Liver (tissue), 3 donors: ENCODE measurements at regions not wholly inside any gene's neighbourhood (a gene's known extent, or its start where the extent isn't known, plus 50 kb on each side); places are given as distances from the start of the nearest gene placed in this dataset.

ENCODE experiments used
- CTCF ChIP-seq: fragments of 150-350 bp; IDR thresholded peaks from 2 replicates; pipeline ENCODE4 v1.5.1; 2017; ENCODE audit warnings: improper control_type of control experiment, low read depth, low read length; ENCODE audit not compliant: missing input control
- NR2F2 ChIP-seq: IDR thresholded peaks from 2 replicates; pipeline ENCODE4 v1.6.1; 2016; ENCODE audit warnings: antibody characterized with exemption
- RAD21 ChIP-seq, 2 donors: IDR thresholded peaks; 2 replicates each; pipeline ENCODE4 v1.6.1; 2016; ENCODE audit warnings: antibody characterized with exemption in 2 of 2, mild to moderate bottlenecking in 2 of 2
- REST ChIP-seq: IDR thresholded peaks from 2 replicates; pipeline ENCODE4 v1.6.1; 2016; ENCODE audit warnings: antibody characterized with exemption, mild to moderate bottlenecking
- TAF1 ChIP-seq: conservative IDR thresholded peaks from 2 replicates; pipeline ENCODE4 v1.6.1; 2016; ENCODE audit warnings: antibody characterized with exemption, mild to moderate bottlenecking
- TF ChIP-seq, protein P1 (sequence below): IDR thresholded peaks from 2 replicates; pipeline ENCODE4 v1.6.1; 2016; ENCODE audit warnings: antibody characterized with exemption
- donor health status: healthy.
- donor health status: healthy.

DNA sequence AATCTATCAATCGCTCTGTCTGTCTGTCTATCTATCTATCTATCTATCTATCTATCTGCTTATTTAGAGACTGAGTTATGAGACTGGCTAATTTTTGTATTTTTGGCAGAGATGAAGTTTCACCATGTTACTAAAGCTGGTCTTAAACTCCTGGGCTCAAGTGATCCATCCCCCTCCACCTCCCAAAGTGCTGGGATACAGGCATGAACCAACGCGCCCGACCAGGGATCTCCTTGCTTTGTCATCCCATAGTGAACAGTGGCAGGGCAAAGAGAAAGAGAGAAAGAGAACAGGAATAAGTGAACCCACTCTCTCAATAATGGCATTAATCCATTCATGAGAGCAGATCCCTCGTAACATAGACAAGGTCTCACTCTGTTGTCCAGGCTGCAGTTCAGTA is 66.4 kb upstream of the DSP start:
- TF ChIP-seq REST (no peak), CTCF (no peak), RAD21 (IDR thresholded peaks at IDR 0.05) (no peak), NR2F2 (no peak), TAF1 (no peak)
- TF ChIP-seq, protein P1, sequence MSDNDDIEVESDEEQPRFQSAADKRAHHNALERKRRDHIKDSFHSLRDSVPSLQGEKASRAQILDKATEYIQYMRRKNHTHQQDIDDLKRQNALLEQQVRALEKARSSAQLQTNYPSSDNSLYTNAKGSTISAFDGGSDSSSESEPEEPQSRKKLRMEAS = no peak
